ENCODE measurements at regions not wholly inside any gene's neighbourhood (a gene's known extent, or its start where the extent isn't known, plus 50 kb on each side); places are given as distances from the start of the nearest gene placed in this dataset.
"Not testable (repeated sequence)": the region's sequence is repeated elsewhere in the genome, so short reads cannot be mapped to it uniquely, and the experiment has no call there.

GRCh38 chr3:127495821-127496655 is 94.5 kb downstream of the TPRA1 start:
- intact Hi-C loops (cut with DNase I; ENCODE audit: low total_unique reads): no loop called here
- TF ChIP-seq POLR2A (IDR thresholded peaks at IDR 0.05): no peak
- TF ChIP-seq, protein P1, sequence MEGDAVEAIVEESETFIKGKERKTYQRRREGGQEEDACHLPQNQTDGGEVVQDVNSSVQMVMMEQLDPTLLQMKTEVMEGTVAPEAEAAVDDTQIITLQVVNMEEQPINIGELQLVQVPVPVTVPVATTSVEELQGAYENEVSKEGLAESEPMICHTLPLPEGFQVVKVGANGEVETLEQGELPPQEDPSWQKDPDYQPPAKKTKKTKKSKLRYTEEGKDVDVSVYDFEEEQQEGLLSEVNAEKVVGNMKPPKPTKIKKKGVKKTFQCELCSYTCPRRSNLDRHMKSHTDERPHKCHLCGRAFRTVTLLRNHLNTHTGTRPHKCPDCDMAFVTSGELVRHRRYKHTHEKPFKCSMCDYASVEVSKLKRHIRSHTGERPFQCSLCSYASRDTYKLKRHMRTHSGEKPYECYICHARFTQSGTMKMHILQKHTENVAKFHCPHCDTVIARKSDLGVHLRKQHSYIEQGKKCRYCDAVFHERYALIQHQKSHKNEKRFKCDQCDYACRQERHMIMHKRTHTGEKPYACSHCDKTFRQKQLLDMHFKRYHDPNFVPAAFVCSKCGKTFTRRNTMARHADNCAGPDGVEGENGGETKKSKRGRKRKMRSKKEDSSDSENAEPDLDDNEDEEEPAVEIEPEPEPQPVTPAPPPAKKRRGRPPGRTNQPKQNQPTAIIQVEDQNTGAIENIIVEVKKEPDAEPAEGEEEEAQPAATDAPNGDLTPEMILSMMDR (IDR thresholded peaks at IDR 0.05): no peak
- WGBS, 2 donors: 78 to 82% methylated on average over 2 of the region's 2 CpGs
- H3K4me3 ChIP-seq (ENCODE audit: low read depth, poor library complexity, severe bottlenecking): no peak overlapping the region
- no peak for DNase-seq (ENCODE audit: low spot score in 2 of 2)

GRCh38 chr3:127493924-127494646 is 96.4 kb downstream of the TPRA1 start:
- TF ChIP-seq POLR2A (IDR thresholded peaks at IDR 0.05): no peak
- TF ChIP-seq, protein P1 (IDR thresholded peaks at IDR 0.05): no peak
- no peak overlapping the region for H3K4me3 ChIP-seq (ENCODE audit: low read depth, poor library complexity, severe bottlenecking)
- DNase-seq (ENCODE audit: low spot score in 2 of 2): no peak
- 83 to 84% methylated on average over 4 of the region's 4 CpGs for WGBS, 2 donors
- intact Hi-C loops (cut with DNase I; ENCODE audit: low total_unique reads): no loop called here

DNA sequence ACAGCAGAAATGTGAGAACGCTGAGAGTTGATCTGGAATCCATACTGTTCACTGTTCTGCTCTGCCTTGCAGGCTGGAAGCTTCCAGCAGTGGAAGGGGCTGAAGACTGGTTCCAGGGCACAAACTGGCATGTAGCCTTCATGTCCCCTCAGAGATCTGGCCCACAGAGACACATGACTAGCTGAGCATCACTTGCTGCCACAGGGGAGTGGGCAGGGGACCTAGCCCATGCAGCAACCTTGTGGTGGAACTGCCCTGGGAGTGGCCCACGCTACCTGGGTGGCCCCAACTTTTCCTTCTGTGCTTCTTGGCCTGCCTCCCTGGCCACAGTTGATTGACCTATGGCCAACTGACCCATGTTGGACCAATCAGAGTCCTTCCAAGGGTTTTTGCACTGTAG is 98.1 kb downstream of the TPRA1 start:
- no peak overlapping the region for H3K4me3 ChIP-seq (ENCODE audit: low read depth, poor library complexity, severe bottlenecking)
- WGBS, 2 donors: 91 to 93% methylated on average over 2 of the region's 2 CpGs
- TF ChIP-seq POLR2A (IDR thresholded peaks at IDR 0.05): no peak
- TF ChIP-seq, protein P1 (IDR thresholded peaks at IDR 0.05): no peak
- DNase-seq (ENCODE audit: low spot score in 2 of 2): no peak
- intact Hi-C loops (cut with DNase I; ENCODE audit: low total_unique reads): no loop called here

- TF ChIP-seq, protein P1 (IDR thresholded peaks at IDR 0.05): no peak
- TF ChIP-seq POLR2A (IDR thresholded peaks at IDR 0.05): no peak
- WGBS, 2 donors: 79 to 83% methylated on average over 5 of the region's 5 CpGs
- intact Hi-C loops (cut with DNase I; ENCODE audit: low total_unique reads): no loop called here
- H3K4me3 ChIP-seq (ENCODE audit: low read depth, poor library complexity, severe bottlenecking): no peak overlapping the region
- DNase-seq (ENCODE audit: low spot score in 2 of 2): no peak
Observed at GRCh38 chr3:127491909-127492308, 98.6 kb downstream of the TPRA1 start.

- 74 to 91% methylated on average over 4 of the region's 4 CpGs for WGBS, 2 donors
- H3K4me3 ChIP-seq (ENCODE audit: low read depth, poor library complexity, severe bottlenecking): no peak overlapping the region
- TF ChIP-seq, protein P1 (IDR thresholded peaks at IDR 0.05): no peak
- TF ChIP-seq POLR2A (IDR thresholded peaks at IDR 0.05): no peak
- intact Hi-C loops (cut with DNase I; ENCODE audit: low total_unique reads): no loop called here
- DNase-seq (ENCODE audit: low spot score in 2 of 2): no peak
Observed at GRCh38 chr3:127491323-127491722, 99.2 kb downstream of the TPRA1 start.

- 70 to 86% methylated on average over 2 of the region's 2 CpGs for WGBS, 2 donors
- intact Hi-C loops (cut with DNase I; ENCODE audit: low total_unique reads); H3K4me3 ChIP-seq (ENCODE audit: low read depth, poor library complexity, severe bottlenecking); DNase-seq (ENCODE audit: low spot score in 2 of 2): not testable (repeated sequence)
Observed at GRCh38 chr3:127491024-127491305, 99.6 kb downstream of the TPRA1 start.
